Eye (tissue), 1 donor: ENCODE measurements at regions not wholly inside any gene's neighbourhood (a gene's known extent, or its start where the extent isn't known, plus 50 kb on each side); places are given as distances from the start of the nearest gene placed in this dataset.
A peak's percentile ranks its signal among the peaks of the same experiment; 100 is the strongest.

Experiments used
- DNase-seq: peaks from one replicate; pipeline ENCODE4 v3.0.0-alpha.2; 2015

DNA sequence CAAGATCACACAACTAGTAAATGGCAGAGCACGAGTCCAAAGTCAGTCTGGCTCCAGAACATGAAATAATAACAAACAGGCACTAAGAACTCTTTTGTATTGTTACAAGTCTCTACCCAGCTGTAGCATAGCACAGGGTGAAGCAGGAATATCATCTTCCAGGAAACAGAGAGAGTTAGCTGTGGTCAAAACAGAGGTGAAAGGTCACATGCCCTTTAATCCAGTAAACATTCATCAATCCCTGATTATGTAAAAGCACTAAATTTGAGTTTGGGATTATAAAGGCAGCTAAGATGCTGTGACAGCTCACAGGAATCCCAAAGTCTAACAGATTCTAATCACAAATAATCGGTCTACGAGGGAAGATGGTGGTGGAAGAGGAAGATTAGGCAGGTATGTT is 133.0 kb upstream of the ASTN2 start:
- DNase-seq = no peak

DNA sequence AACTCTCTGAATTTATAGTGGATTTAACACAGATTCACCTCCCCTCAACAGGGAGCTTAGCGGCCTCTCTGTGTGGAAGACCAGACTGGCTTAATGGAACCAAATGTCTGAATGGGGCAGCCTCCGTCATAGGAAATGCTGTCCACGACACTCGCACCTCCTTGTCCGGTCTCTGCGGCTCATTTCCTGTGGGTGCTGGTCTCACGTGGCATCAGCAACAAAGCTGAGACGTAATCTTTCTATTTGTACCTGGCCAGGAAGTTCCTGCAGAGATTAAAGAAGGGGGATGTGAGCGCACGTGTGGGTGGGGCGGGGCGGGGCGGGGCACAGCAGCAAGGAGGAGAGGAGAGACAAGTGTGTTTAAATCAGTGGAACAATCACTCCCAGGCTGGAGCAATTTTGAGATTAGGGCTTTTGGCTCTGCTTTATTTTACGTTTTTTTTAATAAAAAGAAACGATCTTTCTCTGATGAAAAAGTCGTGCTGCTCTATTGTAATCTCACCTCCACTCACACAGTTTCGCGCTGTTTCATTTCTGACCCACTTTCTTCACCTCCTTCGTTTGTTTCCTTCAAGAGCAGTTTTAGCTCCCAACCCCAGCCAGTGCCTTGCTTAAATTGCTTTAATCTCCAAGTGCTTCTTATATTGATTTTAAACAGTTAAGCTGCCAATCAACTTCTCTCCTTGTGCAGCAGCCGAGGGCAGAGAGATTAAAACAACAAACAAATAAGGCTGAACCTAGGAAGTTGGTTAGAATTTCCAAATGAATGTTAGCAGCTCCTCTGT is 132.2 kb upstream of the ASTN2 start:
- no peak for DNase-seq

DNA sequence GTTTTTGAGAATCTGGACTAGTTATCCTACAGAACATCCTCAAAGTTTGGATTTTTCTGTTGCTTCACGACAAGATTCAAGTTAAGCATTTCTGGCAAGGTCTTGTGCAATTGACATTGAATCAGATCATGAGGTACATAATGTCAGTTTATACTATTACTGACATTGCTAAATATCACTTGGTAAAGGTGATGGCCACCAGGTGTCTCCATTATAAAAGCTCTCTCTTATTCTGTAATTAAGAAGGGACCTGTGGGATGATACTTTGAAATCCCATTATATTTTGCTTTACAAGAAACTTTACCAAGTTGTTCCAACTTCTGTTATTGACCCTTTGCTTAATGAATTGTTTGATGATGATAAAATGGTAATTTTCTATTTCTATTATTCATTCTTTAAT is 131.0 kb upstream of the ASTN2 start:
- DNase-seq = no peak

DNA sequence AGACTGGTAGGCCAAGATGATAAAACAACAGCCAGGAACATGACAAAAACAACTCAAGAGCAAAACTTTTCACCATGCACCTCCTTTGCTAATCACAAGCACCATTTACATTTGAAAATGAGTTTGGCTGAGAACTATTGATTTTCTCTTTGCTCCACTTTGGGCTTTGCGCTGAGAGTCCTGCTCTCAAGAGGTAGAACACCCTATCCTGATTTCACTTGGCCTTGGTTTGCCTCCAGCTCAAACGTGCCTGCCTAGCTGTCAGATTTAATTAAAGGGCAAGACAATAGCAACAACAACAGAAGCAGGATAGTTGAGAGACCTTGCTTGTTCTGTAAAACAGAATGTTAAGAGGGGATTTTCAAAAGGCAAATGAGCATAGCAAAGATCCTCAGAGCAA is 128.2 kb upstream of the ASTN2 start:
- peak; percentile 30 for DNase-seq

DNA sequence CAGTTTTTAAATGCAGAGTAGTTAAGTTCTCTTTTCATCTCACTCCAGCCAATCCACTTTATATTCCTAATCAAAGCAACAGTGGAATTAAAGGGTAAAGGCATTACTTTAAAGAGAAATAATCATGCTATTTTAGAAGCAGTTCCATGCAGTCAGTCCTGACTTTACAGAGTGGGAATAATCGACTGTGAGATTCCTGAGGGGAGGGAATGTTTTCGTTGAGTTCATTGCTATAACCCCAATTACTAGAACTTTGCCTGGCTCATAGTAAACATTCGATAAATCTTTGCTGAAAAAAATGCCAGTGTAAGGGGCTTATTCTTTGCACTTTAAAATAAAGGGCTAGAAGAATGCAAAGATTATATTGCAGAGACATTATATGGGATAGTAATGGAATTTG is 127.2 kb upstream of the ASTN2 start:
- no peak for DNase-seq

DNA sequence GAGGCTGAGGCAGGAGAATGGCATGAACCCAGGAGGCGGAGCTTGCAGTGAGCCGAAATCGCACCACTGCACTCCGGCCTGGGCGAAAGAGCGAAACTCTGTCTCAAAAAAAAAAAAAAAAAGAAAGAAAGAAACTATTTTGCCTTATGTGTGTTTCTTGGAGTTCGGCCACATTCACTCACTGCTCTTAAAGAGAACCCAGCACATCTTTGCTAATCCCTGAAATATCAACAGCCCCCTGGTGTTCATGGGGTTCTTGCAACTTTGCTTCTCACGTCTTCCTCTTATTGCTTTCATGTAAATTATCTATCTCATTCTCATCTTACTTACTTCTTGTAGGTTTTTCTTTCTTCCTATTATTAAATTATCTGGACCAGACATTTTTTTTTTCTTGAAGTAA is 126.3 kb upstream of the ASTN2 start:
- DNase-seq = no peak

DNA sequence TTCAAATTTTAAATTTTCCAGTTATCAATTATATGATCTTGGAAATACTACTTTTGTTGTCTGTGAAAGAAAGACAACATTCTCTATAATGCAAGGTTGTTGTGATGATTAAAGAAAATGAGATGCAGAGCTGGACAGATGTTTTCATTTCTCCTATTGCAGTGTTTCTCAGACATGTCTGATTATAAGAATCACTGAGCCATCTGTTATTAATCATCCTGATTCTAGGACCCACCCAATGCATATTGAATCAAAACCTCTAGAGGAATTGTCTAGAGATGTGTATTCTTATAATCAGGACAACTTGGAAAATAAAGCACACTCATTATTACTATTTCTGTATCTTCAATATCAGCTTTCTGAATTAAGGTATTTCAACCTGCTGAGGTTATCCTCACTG is 121.1 kb upstream of the ASTN2 start:
- no peak for DNase-seq

DNA sequence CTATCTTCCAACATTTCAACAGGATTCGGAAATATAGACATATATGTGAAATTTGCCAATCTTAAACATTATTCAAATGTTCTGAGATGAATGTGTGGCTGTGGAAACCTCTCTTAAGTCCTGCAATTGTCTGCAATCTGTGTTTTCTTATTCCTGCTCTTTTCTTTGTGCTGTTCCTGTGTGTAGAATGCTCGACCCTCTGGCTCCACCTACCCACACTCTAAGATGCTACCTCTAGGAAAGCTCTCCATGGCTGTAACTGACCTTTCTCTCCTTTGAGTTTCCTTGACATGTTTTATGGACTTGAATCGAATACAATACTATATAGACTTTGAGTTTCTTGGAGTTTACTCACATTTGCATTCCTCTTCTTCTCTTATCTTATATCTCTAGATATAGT is 120.6 kb upstream of the ASTN2 start:
- no peak for DNase-seq

DNA sequence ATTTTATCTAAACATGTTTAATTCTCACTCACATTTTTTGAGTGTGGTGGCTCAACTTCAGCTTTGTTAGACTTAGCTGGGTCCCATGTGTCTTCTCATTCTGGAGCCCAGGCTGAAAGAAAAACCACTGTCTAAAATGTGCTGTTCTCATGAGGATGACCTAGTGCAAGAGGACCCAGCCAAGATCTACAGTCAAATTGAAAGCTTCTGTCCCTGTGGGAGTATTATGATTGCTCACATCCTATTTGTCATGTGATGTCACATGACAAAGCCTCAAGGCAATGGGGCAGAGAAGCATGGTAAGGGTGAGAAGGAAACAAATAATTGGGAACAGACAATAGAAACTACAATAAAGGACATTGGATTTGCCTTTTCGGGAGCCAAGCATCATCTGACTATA is 113.4 kb upstream of the ASTN2 start:
- no peak for DNase-seq

DNA sequence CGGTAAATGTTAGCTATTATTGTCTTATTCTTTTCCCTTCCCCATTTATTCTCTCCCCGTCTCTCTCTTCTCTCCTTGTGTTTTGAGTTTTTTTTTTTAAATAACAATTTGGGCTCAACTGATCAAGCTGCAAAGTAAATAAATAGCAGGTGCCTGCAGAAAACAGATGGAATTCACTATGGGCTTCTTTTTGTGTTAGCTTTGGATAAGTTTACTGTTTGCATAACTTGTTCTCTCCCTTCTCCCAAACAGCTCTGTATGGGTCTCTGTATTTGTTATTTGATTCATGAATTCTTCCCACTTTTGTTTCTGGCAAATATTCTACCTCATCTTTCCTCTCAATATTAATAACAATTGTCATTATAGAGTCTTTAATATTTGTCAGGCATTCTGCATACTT is 111.8 kb upstream of the ASTN2 start:
- no peak for DNase-seq

DNA sequence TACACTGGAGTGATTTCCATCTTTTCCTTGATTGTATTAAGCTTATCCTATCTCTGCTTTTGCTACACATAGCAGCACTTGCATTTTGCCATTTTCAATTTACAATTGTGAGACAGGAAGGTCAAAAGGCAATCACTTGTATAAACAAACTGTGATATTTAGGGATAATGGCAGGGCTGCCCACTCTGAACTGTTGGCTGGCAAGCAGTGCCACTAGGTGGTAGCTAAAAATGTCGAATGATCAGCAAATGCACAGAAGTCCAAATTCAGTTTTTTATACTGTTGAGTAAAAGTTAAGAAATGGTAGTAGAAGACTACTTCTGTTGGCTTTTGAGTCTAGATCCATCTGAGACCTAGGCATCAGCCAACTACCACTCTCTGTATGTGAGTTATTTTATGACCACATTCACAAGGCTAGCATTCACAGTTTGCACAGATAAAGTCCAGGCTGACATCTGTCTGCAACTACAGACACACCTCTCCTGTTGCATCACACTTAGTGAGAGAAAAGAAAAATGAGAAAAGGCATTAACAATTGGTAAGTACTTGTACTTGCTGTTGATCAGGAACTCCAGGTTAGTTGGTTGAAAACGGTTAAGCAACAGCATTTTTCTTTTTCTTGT is 108.8 kb upstream of the ASTN2 start:
- DNase-seq = no peak

DNA sequence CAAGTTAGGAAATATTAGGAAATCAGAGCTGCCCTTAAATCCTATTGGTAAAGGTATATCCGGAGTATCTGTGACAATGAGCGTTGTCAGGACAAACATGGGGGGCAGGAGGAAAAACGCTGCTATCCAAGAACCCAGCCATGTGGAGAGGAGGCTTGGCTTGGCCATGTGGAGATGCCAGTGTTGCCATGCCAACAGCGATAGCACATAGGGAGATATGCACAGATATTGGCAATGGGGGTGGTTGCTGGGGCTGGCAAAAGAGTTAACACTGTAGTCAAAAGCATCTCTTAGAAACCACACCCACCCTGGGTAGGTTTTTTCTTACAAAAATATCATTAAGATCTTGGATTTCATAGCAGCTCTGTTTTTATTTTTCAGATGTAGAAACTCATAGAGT is 106.4 kb upstream of the ASTN2 start:
- DNase-seq = no peak

DNA sequence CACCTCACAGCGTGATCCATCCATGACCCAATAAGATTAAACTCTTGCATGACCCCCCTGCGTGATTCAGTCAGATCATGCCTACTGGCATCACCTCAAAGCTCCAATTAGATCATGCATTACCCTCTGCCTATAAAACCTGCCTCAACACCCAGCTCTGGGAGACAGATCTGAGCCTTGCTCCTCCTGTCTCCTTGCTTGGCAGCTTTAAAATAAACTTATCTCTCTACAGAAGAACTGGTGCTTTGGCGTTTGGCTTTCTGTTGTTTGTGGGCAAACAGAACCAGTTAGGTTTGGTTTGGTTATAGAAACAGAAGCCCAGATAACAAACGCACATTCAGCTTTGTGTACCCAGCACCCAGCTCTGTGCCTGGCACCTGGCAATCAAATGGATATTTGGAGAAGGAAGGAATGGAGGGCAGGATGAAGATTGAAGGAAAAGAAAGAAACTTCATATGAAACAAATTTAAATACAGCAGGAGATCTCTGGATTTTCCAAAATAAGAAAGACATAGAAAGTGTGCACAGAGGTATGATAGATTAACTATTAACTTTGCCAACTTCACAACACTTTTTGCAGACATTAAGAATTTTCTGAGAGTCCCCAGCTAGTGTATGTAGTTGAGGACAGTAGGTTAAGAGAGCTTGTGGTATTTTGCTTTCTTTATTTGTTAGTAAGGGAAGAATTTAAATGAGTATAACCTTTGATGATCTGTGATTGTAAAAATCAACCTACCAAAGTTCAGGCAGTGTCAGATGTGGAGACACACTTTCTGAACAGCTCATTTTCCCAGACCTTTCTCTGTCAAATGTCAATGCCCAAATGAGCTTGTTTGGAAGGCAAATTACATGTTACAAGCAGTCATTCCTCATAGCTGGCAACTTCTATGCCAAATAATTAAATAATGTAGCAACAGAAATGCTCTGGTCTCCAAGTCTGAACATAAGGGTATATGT is 102.1 kb upstream of the ASTN2 start:
- no peak for DNase-seq

DNA sequence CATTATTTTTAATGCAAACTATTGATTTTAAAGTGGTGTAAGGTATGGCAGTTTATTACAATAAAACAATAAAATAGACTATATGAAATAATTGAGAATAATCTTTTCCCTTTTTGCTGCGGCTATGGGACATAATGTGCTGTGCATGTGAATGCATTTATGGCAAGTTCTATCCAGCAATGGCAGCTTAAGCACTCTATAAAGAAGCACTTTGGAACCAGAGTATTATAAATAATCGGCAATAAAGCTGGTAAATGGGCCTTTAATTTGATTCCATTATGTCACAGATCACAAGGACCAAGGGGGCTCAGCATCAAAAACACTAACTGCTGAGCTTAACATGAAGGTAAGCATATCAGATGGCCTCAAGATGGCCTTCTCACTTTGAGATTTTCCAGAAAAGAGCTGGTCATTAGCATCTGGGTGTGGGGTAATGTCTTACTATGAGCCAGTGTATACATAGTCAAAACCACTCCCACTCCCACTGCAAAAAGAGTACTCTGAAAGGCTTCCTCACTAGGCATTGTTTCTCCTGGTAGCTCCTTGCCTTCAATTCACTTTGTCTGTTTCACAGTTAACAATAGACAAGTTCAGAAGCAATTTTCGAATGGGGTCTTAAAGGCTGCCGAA is 97.1 kb upstream of the ASTN2 start:
- no peak for DNase-seq

DNA sequence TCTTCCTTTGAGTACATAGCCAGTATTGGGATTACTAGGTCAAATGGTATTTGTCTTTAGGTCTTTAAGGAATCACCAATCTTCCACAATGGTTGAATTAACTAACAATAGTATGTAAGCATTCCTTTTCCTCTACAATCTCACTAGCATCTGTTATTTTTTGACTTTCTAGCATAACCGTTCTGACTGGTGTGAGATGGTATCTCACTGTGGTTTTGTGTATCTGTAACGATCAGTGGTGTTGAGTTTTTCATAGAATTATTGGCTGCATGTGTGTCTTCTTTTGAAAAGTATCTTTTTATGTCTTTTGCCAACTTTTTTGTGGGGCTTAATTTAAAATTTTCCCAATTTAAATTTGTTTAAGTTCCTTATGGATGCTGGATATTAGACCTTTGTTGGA is 81.5 kb upstream of the ASTN2 start:
- no peak for DNase-seq

DNA sequence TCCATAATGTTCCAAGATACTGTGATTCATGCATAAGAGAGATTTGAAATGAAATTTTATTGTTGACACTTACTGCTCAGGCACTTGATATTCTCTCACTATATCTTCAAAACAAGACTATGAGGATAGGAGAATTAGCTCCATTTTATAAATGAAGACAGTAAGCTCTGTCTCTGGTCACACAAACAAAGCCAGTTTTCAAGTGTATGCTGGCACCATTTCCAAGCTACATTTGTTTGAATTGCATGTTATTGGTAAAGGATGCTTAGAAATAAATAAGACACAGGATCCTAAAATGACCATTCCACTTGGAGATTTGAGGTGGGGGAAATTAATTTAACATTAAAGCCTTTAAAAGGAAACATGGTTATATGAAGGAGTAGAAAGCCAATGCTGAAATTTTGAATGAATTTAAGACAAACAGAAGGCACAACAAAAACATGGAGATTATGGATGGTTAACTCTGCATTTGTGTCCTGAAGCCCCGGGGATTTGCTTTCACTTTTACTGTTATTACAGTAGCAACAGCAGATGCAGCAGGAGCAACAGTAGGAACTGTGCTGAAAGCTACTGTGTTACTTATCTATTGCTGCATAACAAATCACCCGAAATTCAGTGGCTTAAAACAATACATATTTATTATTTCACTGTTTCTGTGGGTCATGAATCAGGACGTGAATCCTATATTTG is 79.7 kb upstream of the ASTN2 start:
- DNase-seq = peak; percentile 31

DNA sequence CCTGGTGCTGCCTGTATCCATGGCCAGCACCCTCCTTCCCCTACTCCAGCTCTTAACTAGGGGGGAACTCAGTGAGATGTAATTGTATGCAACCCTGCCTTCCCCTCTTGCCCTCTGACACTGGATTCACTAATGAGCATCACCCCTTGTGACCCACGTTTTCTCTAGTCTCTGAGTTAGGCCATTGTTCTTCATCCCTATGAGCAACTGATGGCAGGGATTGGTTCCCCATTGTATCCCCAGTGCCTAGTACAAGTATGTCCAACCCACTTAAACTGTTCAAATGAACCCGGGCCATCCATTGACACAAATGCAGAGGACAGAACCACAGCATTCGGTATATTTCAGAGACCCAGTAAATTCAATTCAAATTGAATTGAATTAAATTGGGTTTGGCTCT is 77.6 kb upstream of the ASTN2 start:
- peak; percentile 42 for DNase-seq

DNA sequence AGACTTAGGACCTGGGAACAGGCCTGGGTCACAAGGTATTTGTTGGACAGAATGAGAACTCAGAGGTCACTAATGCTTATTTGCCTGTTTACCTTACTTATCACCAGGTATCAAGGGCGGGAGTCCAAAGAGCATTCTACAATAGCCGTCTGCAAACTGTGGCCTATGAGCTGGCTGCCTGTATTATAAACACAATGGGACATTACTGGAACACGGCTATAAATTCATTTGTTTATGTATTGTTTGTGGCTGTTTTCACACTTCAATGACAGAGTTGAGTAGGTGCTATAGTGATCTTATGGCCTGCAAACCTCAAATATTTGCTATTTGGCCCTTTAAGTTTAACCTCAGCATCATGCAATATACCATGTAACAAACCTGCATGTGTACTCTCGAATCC is 76.6 kb upstream of the ASTN2 start:
- DNase-seq = no peak

DNA sequence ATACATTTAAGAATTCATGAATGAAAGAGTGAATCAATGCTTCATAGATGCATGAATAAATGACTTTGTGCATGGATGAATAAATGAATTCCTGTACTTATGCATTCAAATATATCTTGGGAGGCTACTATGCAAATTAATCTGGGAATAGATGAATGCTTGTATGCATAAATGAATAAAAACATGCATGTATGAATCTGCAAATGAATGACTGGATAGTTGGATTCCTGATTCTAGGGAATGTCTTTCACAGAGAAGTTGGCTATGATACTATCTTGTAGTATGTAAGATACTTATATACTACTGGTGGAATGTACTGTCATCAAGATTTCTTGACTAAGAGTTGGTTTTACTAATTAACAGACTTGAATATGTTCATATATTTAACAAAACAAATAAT is 75.3 kb upstream of the ASTN2 start:
- DNase-seq = no peak

DNA sequence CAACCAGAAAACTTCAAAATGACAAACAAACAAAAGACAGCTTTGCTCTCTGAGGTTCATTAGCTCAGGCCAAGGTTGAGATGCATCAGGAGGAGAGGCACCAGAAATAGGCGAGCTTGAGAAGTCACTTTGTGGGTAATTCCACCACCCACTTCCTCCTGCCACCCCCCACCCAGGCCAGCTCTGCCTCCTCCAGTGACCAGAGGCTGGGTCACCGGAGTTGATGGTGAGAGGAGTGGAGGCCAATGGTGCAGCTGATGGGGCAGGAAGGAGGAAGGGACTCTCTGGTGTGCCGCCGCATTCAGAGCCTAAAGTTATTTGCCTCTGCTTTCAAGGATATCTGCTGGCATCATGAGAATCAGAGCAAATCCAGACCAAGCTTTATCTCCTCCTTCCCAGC is 73.8 kb upstream of the ASTN2 start:
- DNase-seq = no peak

DNA sequence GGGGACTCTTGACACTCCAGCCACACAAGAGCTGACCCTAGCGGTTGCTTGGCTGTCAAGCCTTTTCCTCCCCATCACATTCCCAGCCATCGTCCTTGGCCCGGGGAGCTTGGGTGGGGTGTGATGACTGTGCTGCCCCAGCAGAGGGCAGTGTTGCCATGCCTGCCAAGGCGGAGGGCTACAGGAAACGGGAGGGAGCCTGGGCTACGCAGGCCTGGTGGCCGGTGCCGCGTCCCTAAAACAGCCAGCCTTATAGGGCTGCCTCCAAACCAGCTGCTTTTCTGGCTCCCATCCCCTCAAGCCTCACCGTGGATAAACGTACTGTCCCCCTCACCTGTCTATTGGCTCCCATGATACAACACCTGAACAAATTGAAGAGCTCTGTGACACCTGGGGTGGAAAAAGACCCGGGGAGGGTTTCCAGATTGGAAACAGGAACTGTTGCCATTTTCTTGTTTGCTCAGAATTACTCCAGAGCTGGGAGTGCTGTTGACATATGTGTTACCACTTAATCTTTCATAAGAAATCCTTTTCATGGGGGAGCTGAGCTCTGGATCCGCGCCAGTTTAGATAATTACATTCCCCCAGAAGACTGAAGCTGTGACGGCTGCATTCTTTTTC is 72.8 kb upstream of the ASTN2 start:
- DNase-seq = peak; percentile 93

DNA sequence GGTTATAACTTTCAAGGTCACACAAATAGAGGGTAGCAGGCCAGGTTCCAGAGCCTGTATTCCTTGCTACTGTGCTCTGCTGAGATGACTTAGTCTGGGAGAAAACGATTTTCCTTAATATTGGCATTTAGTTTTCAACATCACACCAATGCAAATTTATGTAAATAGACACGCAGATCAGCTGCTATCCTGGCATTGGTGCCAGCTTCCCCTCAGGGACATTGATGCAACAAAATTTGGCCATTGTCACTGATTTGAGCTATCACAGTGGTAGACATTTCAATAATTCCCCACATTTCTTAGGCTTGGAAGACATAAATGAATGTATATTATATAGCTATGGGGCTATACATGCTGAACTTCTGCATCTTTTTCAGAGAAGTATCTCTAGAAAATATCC is 71.6 kb upstream of the ASTN2 start:
- no peak for DNase-seq
